ENCODE measurements at regions not wholly inside any gene's neighbourhood (a gene's known extent, or its start where the extent isn't known, plus 50 kb on each side); places are given as distances from the start of the nearest gene placed in this dataset.

- TF ChIP-seq CTCF (IDR thresholded peaks at IDR 0.05) (no peak), EZH2 (IDR thresholded peaks at IDR 0.05; ENCODE audit: borderline replicate concordance, insufficient read depth, low read depth, low read length, poor library complexity, severe bottlenecking) (no peak)
Observed at GRCh38 chr14:104390221-104390931, 189.2 kb upstream of the C14orf180 start.
